K562 (cell line): ENCODE measurements at regions not wholly inside any gene's neighbourhood (a gene's known extent, or its start where the extent isn't known, plus 50 kb on each side); places are given as distances from the start of the nearest gene placed in this dataset.

Source experiments
- ATAC-seq: fragments of 200-7000 bp; cut with Tn5 transposase; 3 replicates; pipeline ENCODE4 v1.9.1; 2020; ENCODE audit warnings: moderate library complexity
- BruUV-seq: library from RNA; stranded (reverse); fragments of 400-500 nt; replicated peaks from 2 replicates; lab custom pipeline; 2021; lab: Mats Ljungman, UMichigan
- CTCF ChIA-PET: fragments of 300-600 bp; formaldehyde crosslinking; extraction: SDS; loops from one replicate; lab custom pipeline; 2021; ENCODE audit warnings: low intra/inter-chr PET ratio; lab: Yijun Ruan, JAX
- POLR2A ChIA-PET: fragments of 300-600, 350-650 bp; sonication (Branson Sonifier 250); formaldehyde crosslinking; extraction: SDS; loops from one replicate; lab custom pipeline; 2021; ENCODE audit warnings: antibody characterized with exemption, inconsistent platforms; lab: Yijun Ruan, JAX
- DNase-seq, 4 experiments: peaks; one replicate each; pipeline versions ENCODE4 v3.0.0 to v3.0.0-alpha.2; 2011 to 2018; ENCODE audit warnings: low spot score in 3 of 4, mixed read lengths in 3 of 4; ENCODE audit errors: extremely low read depth in 1 of 4
- FAIRE-seq: peaks from 2 replicates; lab custom pipeline; 2011; peaks lifted over from hg19 to GRCh38; lab: Jason Lieb, UNC
- H2AFZ ChIP-seq: 2 replicates; pipeline ENCODE4 v1.6.0; 2011; ENCODE audit warnings: low read depth, low read length, control low read depth, inconsistent platforms
- H3K27ac ChIP-seq: fragments of 200-600 bp; 3 replicates; pipeline ENCODE4 v1.8.0; 2011; ENCODE audit warnings: low read depth, mild to moderate bottlenecking, control low read depth, inconsistent platforms, low read length, moderate library complexity, mixed read lengths; ENCODE audit errors: extremely low read depth
- H3K27me3 ChIP-seq, 2 experiments: fragments of 300-600 bp in 1 of 2; 2 replicates in 1 of 2; 3 replicates in 1 of 2; pipeline versions ENCODE4 v1.6.0 to v1.8.0; 2011; ENCODE audit warnings: inconsistent platforms in 2 of 2, low read length in 2 of 2, mild to moderate bottlenecking in 1 of 2, mixed read lengths in 1 of 2, moderate library complexity in 1 of 2; ENCODE audit not compliant: control insufficient read depth in 2 of 2, insufficient read depth in 2 of 2
- H3K36me3 ChIP-seq: fragments of 300-600 bp; 3 replicates; pipeline ENCODE4 v1.8.0; 2011; ENCODE audit warnings: mild to moderate bottlenecking, low read length, inconsistent platforms; ENCODE audit not compliant: control insufficient read depth, insufficient read depth
- H3K4me1 ChIP-seq, 2 experiments: fragments of 200-600 bp in 1 of 2; replicated peaks in 1 of 2; 2 replicates in 1 of 2; 3 replicates in 1 of 2; pipeline versions ENCODE4 v1.5.1 to v1.8.0; 2011; ENCODE audit warnings: inconsistent platforms in 2 of 2, low read length in 2 of 2, mild to moderate bottlenecking in 1 of 2, mixed read lengths in 1 of 2, moderate library complexity in 1 of 2; ENCODE audit not compliant: control insufficient read depth in 2 of 2, insufficient read depth in 2 of 2
- H3K4me2 ChIP-seq: 2 replicates; pipeline ENCODE4 v1.6.1; 2011; ENCODE audit warnings: low read length, control low read depth, inconsistent platforms, mixed read lengths; ENCODE audit not compliant: insufficient read depth
- H3K4me3 ChIP-seq: fragments of 200-600 bp; sonication (generic), shearing (Covaris generic); 2 replicates; pipeline ENCODE4 v1.5.1; 2016; ENCODE audit warnings: control low read depth, inconsistent platforms
- H3K79me2 ChIP-seq: fragments of 200-600 bp; 3 replicates; pipeline ENCODE4 v1.8.0; 2011; ENCODE audit warnings: low read length, inconsistent platforms; ENCODE audit not compliant: control insufficient read depth, insufficient read depth
- H3K9ac ChIP-seq, 2 experiments: 2 replicates each; pipeline versions ENCODE4 v1.6.0 to v1.6.1; 2011; ENCODE audit warnings: low read depth in 2 of 2, low read length in 2 of 2, control low read depth in 1 of 2, inconsistent platforms in 1 of 2, mild to moderate bottlenecking in 1 of 2, mixed read lengths in 1 of 2; ENCODE audit not compliant: insufficient read depth in 1 of 2
- H3K9me1 ChIP-seq: one replicate; pipeline ENCODE4 v1.6.0; 2011; ENCODE audit warnings: inconsistent platforms, mild to moderate bottlenecking, low read length, moderate library complexity; ENCODE audit not compliant: control insufficient read depth, insufficient read depth
- H3K9me3 ChIP-seq: replicated peaks from 2 replicates; pipeline ENCODE4 v1.5.1; 2011; ENCODE audit warnings: low read depth, low read length, inconsistent platforms; ENCODE audit not compliant: control insufficient read depth, insufficient read depth
- H4K20me1 ChIP-seq: replicated peaks from 2 replicates; pipeline ENCODE4 v1.6.1; 2011; ENCODE audit warnings: low read length, inconsistent platforms, mixed read lengths; ENCODE audit not compliant: control insufficient read depth, insufficient read depth
- CEBPG ChIP-seq, 3 experiments: fragments of 200-800 bp in 1 of 3; sonication (Bioruptor generic) in 1 of 3; sonication (generic) in 1 of 3; formaldehyde crosslinking in 1 of 3; IDR thresholded peaks in 2 of 3; conservative IDR thresholded peaks in 1 of 3; 2 replicates each; pipeline versions ENCODE4 v1.6.1 to v1.8.0; 2016 to 2022; ENCODE audit warnings: missing compliant biosample characterization in 2 of 3, missing genetic modification characterization in 2 of 3, mild to moderate bottlenecking in 1 of 3, missing genetic modification reagents in 1 of 3
- EGR1 ChIP-seq: fragments of 450-650 bp; conservative IDR thresholded peaks from 2 replicates; pipeline ENCODE4 v1.6.1; 2017; ENCODE audit warnings: mild to moderate bottlenecking
- ID3 ChIP-seq, 2 experiments: fragments of 250-450 bp in 1 of 2; fragments of 450-650 bp in 1 of 2; sonication (Bioruptor Pico) in 1 of 2; IDR thresholded peaks; 2 replicates each; pipeline versions ENCODE4 v1.6.1 to v1.8.0; 2016 to 2021; ENCODE audit warnings: mild to moderate bottlenecking in 2 of 2, moderate library complexity in 2 of 2, missing compliant biosample characterization in 1 of 2, missing genetic modification characterization in 1 of 2
- NCOR1 ChIP-seq: fragments of 450-650 bp; IDR thresholded peaks from 2 replicates; pipeline ENCODE4 v1.6.1; 2016; ENCODE audit warnings: mild to moderate bottlenecking, moderate library complexity
- NFIX ChIP-seq: fragments of 250-450 bp; sonication (Bioruptor Pico); IDR thresholded peaks from 2 replicates; pipeline ENCODE4 v1.4.0; 2020; ENCODE audit warnings: low read depth, mild to moderate bottlenecking, moderate library complexity
- SUPT5H ChIP-seq: fragments of 450-650 bp; IDR thresholded peaks from 2 replicates; pipeline ENCODE4 v1.6.1; 2016
- ZNF175 ChIP-seq: fragments of 200-800 bp; sonication (Bioruptor generic); IDR thresholded peaks from 2 replicates; pipeline ENCODE4 v1.6.1; 2016; ENCODE audit warnings: low read depth, mild to moderate bottlenecking, missing genetic modification characterization, missing compliant biosample characterization
- in situ Hi-C: fragments of 300-500 bp; cut with MboI; formaldehyde crosslinking; loops from 4 replicates; pipeline ENCODE4 v1.15.0; 2018; ENCODE audit warnings: inconsistent platforms, mixed read lengths
- intact Hi-C: fragments of 100-400 bp; cut with micrococcal nuclease; formaldehyde crosslinking; loops from 2 replicates; pipeline ENCODE4 v1.14.2; 2022

GRCh38 chr6:48818052-48818412, 645.0 kb downstream of the MMUT start:
- Histone ChIP-seq H3K4me1 (no peaks in the 10 kb centered on the region), H3K79me2 (no peaks in the 10 kb centered on the region), H3K27ac (no peak overlapping the region), H3K9me1 (no peaks in the 10 kb centered on the region), H4K20me1 (no peaks in the 10 kb centered on the region), H3K4me3 (no peak overlapping the region), H3K4me2 (no peak overlapping the region), H3K9ac (no peak overlapping the region), H2AFZ (no peak overlapping the region), H3K27me3 (no peaks in the 10 kb centered on the region), H3K36me3 (no peaks in the 10 kb centered on the region), H3K9me3 (no peaks in the 10 kb centered on the region)
- DNase-seq (no peak), ATAC-seq (no peak), FAIRE-seq (no peak)
- intact Hi-C loops (no loop called here), in situ Hi-C loops (no loop called here)
- ChIA-PET POLR2A (no interaction called here), CTCF (no interaction called here)
- BruUV-seq, result no TSS peak
- no peak for TF ChIP-seq SUPT5H
- no peak for TF ChIP-seq ZNF175 (CRISPR knock-in tag)
- TF ChIP-seq CEBPG (CRISPR knock-in tag; IDR thresholded peaks at IDR 0.05), result no peak
- TF ChIP-seq CEBPG (tag; conservative IDR thresholded peaks at IDR 0.05 in 1 of 2, IDR thresholded peaks at IDR 0.05 in 1 of 2), result no peak
- TF ChIP-seq ID3 (CRISPR knock-in tag; IDR thresholded peaks at IDR 0.05), result no peak
- no peak for TF ChIP-seq ID3 (tag; IDR thresholded peaks at IDR 0.05)
- no peak for TF ChIP-seq EGR1
- no peak for TF ChIP-seq NCOR1
- TF ChIP-seq NFIX, result no peak
